Testis (tissue), 2 donors: ENCODE measurements at regions not wholly inside any gene's neighbourhood (a gene's known extent, or its start where the extent isn't known, plus 50 kb on each side); places are given as distances from the start of the nearest gene placed in this dataset.

Experiments
- DNase-seq: peaks from one replicate; pipeline ENCODE4 v3.0.0-alpha.2; 2019
- H3K27ac ChIP-seq, 2 donors: fragments of 200-600 bp; sonication (generic); one replicate each; pipeline ENCODE4 v1.5.1; 2019
- H3K27me3 ChIP-seq: fragments of 200-600 bp; sonication (generic); one replicate; pipeline ENCODE4 v1.5.1; 2019
- H3K36me3 ChIP-seq: fragments of 200-600 bp; sonication (generic); one replicate; pipeline ENCODE4 v1.5.1; 2017; ENCODE audit warnings: low read depth; ENCODE audit errors: missing control alignments
- H3K4me1 ChIP-seq: fragments of 200-600 bp; sonication (generic); one replicate; pipeline ENCODE4 v1.5.1; 2019
- H3K4me3 ChIP-seq, 2 donors: fragments of 200-600 bp; sonication (generic); one replicate each; pipeline ENCODE4 v1.5.1; 2017 to 2019
- H3K9me3 ChIP-seq: fragments of 200-600 bp; sonication (generic); one replicate; pipeline ENCODE4 v1.5.1; 2017
- POLR2A ChIP-seq: fragments of 450-650 bp; IDR thresholded peaks from one replicate; pipeline ENCODE4 v1.6.1; 2017; ENCODE audit warnings: antibody characterized with exemption, mild to moderate bottlenecking, moderate library complexity
- WGBS, 2 donors: methylation state at CpG; one replicate each; pipeline ENCODE4 v1.1.5; 2018; 5-methylcytosine and 5-hydroxymethylcytosine counted together
- intact Hi-C: fragments of 100-400 bp; cut with DNase I; formaldehyde crosslinking; loops from one replicate; pipeline ENCODE4 v1.15.1; 2023; ENCODE audit warnings: low total_unique reads
- TF ChIP-seq, protein P1 (sequence below), 3 experiments: fragments of 450-650 bp in 2 of 3; fragments of 200-600 bp in 1 of 3; sonication (generic) in 1 of 3; IDR thresholded peaks; one replicate each; pipeline ENCODE4 v1.5.1; 2016 to 2019; ENCODE audit warnings: antibody characterized with exemption in 3 of 3, mild to moderate bottlenecking in 2 of 3, moderate library complexity in 1 of 3

DNA sequence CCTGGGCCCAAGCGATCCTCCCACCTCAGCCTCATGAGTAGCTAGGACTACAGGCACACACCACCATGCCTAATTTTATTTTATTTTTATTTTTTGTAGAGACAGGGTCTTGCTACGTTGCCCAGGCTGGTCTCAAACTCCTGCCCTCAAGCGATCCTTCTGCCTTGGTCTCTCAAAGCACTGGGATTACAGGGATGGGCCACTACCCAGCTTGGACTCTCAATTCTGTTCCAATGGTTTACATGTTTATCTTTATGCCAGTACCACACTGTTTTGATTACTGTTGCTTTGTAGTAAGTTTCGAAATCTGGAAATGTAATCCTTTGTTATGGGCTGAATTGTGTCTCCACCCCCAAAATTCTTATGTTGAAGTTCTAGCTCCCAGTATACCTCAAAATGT lies 88.4 kb upstream of the TARDBP start:
- no peak for DNase-seq
- H3K9me3 ChIP-seq = no peaks in the 10 kb centered on the region
- no peaks in the 10 kb centered on the region for H3K4me1 ChIP-seq
- H3K36me3 ChIP-seq = no peaks in the 10 kb centered on the region
- no peaks in the 10 kb centered on the region for H3K27me3 ChIP-seq
- intact Hi-C loops = no loop called here
- no peak overlapping the region for H3K4me3 ChIP-seq
- no peak for TF ChIP-seq POLR2A
- TF ChIP-seq, protein P1, sequence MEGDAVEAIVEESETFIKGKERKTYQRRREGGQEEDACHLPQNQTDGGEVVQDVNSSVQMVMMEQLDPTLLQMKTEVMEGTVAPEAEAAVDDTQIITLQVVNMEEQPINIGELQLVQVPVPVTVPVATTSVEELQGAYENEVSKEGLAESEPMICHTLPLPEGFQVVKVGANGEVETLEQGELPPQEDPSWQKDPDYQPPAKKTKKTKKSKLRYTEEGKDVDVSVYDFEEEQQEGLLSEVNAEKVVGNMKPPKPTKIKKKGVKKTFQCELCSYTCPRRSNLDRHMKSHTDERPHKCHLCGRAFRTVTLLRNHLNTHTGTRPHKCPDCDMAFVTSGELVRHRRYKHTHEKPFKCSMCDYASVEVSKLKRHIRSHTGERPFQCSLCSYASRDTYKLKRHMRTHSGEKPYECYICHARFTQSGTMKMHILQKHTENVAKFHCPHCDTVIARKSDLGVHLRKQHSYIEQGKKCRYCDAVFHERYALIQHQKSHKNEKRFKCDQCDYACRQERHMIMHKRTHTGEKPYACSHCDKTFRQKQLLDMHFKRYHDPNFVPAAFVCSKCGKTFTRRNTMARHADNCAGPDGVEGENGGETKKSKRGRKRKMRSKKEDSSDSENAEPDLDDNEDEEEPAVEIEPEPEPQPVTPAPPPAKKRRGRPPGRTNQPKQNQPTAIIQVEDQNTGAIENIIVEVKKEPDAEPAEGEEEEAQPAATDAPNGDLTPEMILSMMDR (IDR thresholded peaks at IDR 0.05) = no peak
- WGBS, 2 donors = 95 to 98% methylated on average over 4 of the region's 4 CpGs
- no peak overlapping the region for H3K27ac ChIP-seq

DNA sequence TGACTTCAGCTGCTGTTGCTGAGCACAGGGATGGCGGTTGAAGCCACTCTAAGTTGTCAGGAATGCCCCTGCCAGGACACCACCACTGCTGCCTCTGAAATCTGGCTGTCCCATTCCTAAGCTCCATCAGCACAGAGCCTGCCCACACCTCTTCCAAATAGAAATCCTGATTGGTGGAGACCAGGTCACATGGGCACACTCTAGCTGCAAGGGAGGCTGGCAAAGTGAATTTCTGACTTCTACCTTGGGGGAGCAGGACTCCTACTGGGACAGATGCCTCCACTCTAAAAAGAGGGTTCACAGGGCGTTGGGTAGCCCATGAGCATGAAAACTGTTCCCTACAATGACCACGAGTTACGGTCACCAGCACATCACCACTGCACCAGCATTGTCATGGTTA lies 83.8 kb upstream of the TARDBP start:
- H3K27ac ChIP-seq = no peak overlapping the region
- no peaks in the 10 kb centered on the region for H3K27me3 ChIP-seq
- H3K4me3 ChIP-seq = no peak overlapping the region
- TF ChIP-seq POLR2A = no peak
- TF ChIP-seq, protein P1 (IDR thresholded peaks at IDR 0.05) = no peak
- intact Hi-C loops = no loop called here
- H3K9me3 ChIP-seq = no peaks in the 10 kb centered on the region
- no peaks in the 10 kb centered on the region for H3K36me3 ChIP-seq
- H3K4me1 ChIP-seq = no peaks in the 10 kb centered on the region
- WGBS, 2 donors = 89 to 95% methylated on average over 4 of the region's 4 CpGs
- DNase-seq = no peak

DNA sequence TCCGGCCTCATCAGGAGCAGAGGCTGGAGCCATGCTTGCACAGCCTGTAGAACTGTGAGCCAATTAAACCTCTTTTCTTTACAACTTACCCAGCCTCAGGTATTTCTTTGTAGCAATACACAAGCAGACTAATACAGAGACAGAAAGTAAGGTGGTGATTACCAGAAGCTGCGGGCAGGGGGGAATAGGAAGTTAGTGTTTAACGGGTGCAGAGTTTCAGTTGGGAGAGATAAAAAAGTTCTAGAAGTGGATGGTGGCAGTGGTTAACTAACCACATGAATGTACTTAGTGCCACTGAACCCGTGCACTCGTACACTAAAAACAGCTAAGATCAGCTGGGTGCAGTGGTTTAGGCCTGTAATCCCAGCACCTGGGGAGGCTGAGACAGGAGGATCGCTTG lies 80.4 kb upstream of the TARDBP start:
- WGBS, 2 donors = 90 to 91% methylated on average over 6 of the region's 6 CpGs

GRCh38 chr1:10934150-10934818 lies 78.2 kb upstream of the TARDBP start:
- no peak for DNase-seq
- Histone ChIP-seq H3K4me3 (no peak overlapping the region), H3K36me3 (no peaks in the 10 kb centered on the region), H3K27ac (no peak overlapping the region), H3K4me1 (no peaks in the 10 kb centered on the region), H3K27me3 (no peaks in the 10 kb centered on the region), H3K9me3 (no peaks in the 10 kb centered on the region)
- WGBS, 2 donors = 77 to 100% methylated on average over 1 to 12 of the region's 12 CpGs
- TF ChIP-seq, protein P1 (IDR thresholded peaks at IDR 0.05) = no peak
- TF ChIP-seq POLR2A = no peak
- intact Hi-C loops = no loop called here

More for the DNA sequence above, 80.4 kb upstream of the TARDBP start:
- H3K27me3 ChIP-seq = no peaks in the 10 kb centered on the region
- H3K36me3 ChIP-seq = no peaks in the 10 kb centered on the region
- no peak for TF ChIP-seq POLR2A
- TF ChIP-seq, protein P1 (IDR thresholded peaks at IDR 0.05) = no peak
- H3K27ac ChIP-seq = no peak overlapping the region
- intact Hi-C loops = no loop called here
- no peak overlapping the region for H3K4me3 ChIP-seq
- H3K4me1 ChIP-seq = no peaks in the 10 kb centered on the region
- no peak for DNase-seq
- H3K9me3 ChIP-seq = no peaks in the 10 kb centered on the region

DNA sequence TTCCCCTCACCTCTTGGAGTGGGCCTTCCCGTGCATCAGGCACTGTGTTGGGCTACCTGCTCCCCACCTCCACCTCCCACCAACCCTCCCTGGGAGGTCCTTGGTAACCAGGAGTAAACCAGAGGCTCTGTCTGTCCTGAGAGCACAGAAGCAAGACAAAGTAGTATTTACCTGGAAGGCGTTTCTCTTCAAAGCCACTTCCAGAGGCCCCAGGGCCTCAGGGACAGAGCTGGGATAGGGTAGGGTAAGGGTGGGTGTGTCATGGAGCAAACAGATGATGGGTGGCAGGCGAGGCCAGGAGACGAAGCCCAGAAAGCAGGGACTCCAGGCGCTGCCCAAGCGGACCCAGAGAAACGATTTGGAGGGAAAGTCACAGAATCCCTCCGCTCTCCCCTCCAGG lies 77.2 kb upstream of the TARDBP start:
- no peak for DNase-seq
- Histone ChIP-seq H3K4me3 (no peak overlapping the region), H3K4me1 (no peaks in the 10 kb centered on the region), H3K27ac (no peak overlapping the region), H3K9me3 (no peaks in the 10 kb centered on the region), H3K36me3 (no peaks in the 10 kb centered on the region), H3K27me3 (no peaks in the 10 kb centered on the region)
- no peak for TF ChIP-seq POLR2A
- TF ChIP-seq, protein P1 (IDR thresholded peaks at IDR 0.05) = no peak
- WGBS, 2 donors = 76 to 78% methylated on average over 8 of the region's 8 CpGs
- intact Hi-C loops = no loop called here
